ENCODE measurements at regions not wholly inside any gene's neighbourhood (a gene's known extent, or its start where the extent isn't known, plus 50 kb on each side); places are given as distances from the start of the nearest gene placed in this dataset.

GRCh38 chr11:82521427-82521826, 212.2 kb downstream of the FAM181B start:
- TF ChIP-seq, protein P1, sequence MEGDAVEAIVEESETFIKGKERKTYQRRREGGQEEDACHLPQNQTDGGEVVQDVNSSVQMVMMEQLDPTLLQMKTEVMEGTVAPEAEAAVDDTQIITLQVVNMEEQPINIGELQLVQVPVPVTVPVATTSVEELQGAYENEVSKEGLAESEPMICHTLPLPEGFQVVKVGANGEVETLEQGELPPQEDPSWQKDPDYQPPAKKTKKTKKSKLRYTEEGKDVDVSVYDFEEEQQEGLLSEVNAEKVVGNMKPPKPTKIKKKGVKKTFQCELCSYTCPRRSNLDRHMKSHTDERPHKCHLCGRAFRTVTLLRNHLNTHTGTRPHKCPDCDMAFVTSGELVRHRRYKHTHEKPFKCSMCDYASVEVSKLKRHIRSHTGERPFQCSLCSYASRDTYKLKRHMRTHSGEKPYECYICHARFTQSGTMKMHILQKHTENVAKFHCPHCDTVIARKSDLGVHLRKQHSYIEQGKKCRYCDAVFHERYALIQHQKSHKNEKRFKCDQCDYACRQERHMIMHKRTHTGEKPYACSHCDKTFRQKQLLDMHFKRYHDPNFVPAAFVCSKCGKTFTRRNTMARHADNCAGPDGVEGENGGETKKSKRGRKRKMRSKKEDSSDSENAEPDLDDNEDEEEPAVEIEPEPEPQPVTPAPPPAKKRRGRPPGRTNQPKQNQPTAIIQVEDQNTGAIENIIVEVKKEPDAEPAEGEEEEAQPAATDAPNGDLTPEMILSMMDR (conservative IDR thresholded peaks at IDR 0.05; ENCODE audit: low read depth, low read length): no peak
- no peak for TF ChIP-seq EZH2phosphoT487 (IDR thresholded peaks at IDR 0.05; ENCODE audit: borderline replicate concordance, low read length)

Data from PC-3 (cell line).